Testis (tissue), 2 donors: ENCODE measurements at regions not wholly inside any gene's neighbourhood (a gene's known extent, or its start where the extent isn't known, plus 50 kb on each side); places are given as distances from the start of the nearest gene placed in this dataset.
"Not testable (repeated sequence)": the region's sequence is repeated elsewhere in the genome, so short reads cannot be mapped to it uniquely, and the experiment has no call there.

Experiments
- DNase-seq: peaks from one replicate; pipeline ENCODE4 v3.0.0-alpha.2; 2019
- H3K27ac ChIP-seq, 2 donors: fragments of 200-600 bp; sonication (generic); one replicate each; pipeline ENCODE4 v1.5.1; 2019
- H3K27me3 ChIP-seq: fragments of 200-600 bp; sonication (generic); one replicate; pipeline ENCODE4 v1.5.1; 2019
- H3K36me3 ChIP-seq: fragments of 200-600 bp; sonication (generic); one replicate; pipeline ENCODE4 v1.5.1; 2017; ENCODE audit warnings: low read depth; ENCODE audit errors: missing control alignments
- H3K4me1 ChIP-seq: fragments of 200-600 bp; sonication (generic); one replicate; pipeline ENCODE4 v1.5.1; 2019
- H3K4me3 ChIP-seq, 2 donors: fragments of 200-600 bp; sonication (generic); one replicate each; pipeline ENCODE4 v1.5.1; 2017 to 2019
- H3K9me3 ChIP-seq: fragments of 200-600 bp; sonication (generic); one replicate; pipeline ENCODE4 v1.5.1; 2017
- CTCF ChIP-seq, 3 experiments: fragments of 450-650 bp in 2 of 3; fragments of 200-600 bp in 1 of 3; sonication (generic) in 1 of 3; IDR thresholded peaks; one replicate each; pipeline ENCODE4 v1.5.1; 2016 to 2019; ENCODE audit warnings: antibody characterized with exemption in 3 of 3, mild to moderate bottlenecking in 2 of 3, moderate library complexity in 1 of 3
- POLR2A ChIP-seq: fragments of 450-650 bp; IDR thresholded peaks from one replicate; pipeline ENCODE4 v1.6.1; 2017; ENCODE audit warnings: antibody characterized with exemption, mild to moderate bottlenecking, moderate library complexity
- WGBS, 2 donors: methylation state at CpG; one replicate each; pipeline ENCODE4 v1.1.5; 2018; 5-methylcytosine and 5-hydroxymethylcytosine counted together
- intact Hi-C: fragments of 100-400 bp; cut with DNase I; formaldehyde crosslinking; loops from one replicate; pipeline ENCODE4 v1.15.1; 2023; ENCODE audit warnings: low total_unique reads

GRCh38 chr13:81562598-81562997 lies 1221.7 kb upstream of the SPRY2 start:
- 64 to 77% methylated on average over 2 of the region's 2 CpGs for WGBS, 2 donors
- Histone ChIP-seq H3K36me3 (no peaks in the 10 kb centered on the region), H3K9me3 (no peaks in the 10 kb centered on the region), H3K4me3 (no peak overlapping the region), H3K27ac (no peak overlapping the region), H3K4me1 (no peaks in the 10 kb centered on the region), H3K27me3 (no peaks in the 10 kb centered on the region)
- no peak for DNase-seq
- intact Hi-C loops = no loop called here
- TF ChIP-seq CTCF (IDR thresholded peaks at IDR 0.05) (no peak), POLR2A (no peak)

- no peak overlapping the region for H3K27ac ChIP-seq
- no peaks in the 10 kb centered on the region for H3K9me3 ChIP-seq
- no peaks in the 10 kb centered on the region for H3K27me3 ChIP-seq
- 48 to 82% methylated on average over 2 of the region's 2 CpGs for WGBS, 2 donors
- DNase-seq = no peak
- TF ChIP-seq POLR2A (no peak), CTCF (IDR thresholded peaks at IDR 0.05) (no peak)
- H3K4me1 ChIP-seq = no peaks in the 10 kb centered on the region
- no peak overlapping the region for H3K4me3 ChIP-seq
- intact Hi-C loops = no loop called here
- H3K36me3 ChIP-seq = no peaks in the 10 kb centered on the region
Observed at GRCh38 chr13:81551036-81551435, 1210.1 kb upstream of the SPRY2 start.

GRCh38 chr13:81546294-81546693 lies 1205.4 kb upstream of the SPRY2 start:
- 80 to 92% methylated on average over 2 of the region's 2 CpGs for WGBS, 2 donors

GRCh38 chr13:81540777-81541176 lies 1199.9 kb upstream of the SPRY2 start:
- Histone ChIP-seq H3K27me3 (no peaks in the 10 kb centered on the region), H3K36me3 (no peaks in the 10 kb centered on the region), H3K4me3 (no peak overlapping the region), H3K9me3 (no peaks in the 10 kb centered on the region), H3K27ac (no peak overlapping the region), H3K4me1 (no peaks in the 10 kb centered on the region)
- no peak for DNase-seq
- WGBS, 2 donors = 59 to 64% methylated on average over 1 of the region's 1 CpG
- intact Hi-C loops = no loop called here
- TF ChIP-seq POLR2A = no peak
- TF ChIP-seq CTCF (IDR thresholded peaks at IDR 0.05) = peak in 1 of 3 experiments; percentile 29

More at GRCh38 chr13:81546294-81546693, 1205.4 kb upstream of the SPRY2 start:
- H3K9me3 ChIP-seq, intact Hi-C loops, DNase-seq, H3K27me3 ChIP-seq, H3K4me1 ChIP-seq, H3K27ac ChIP-seq, H3K36me3 ChIP-seq, H3K4me3 ChIP-seq: not testable (repeated sequence)

- H3K9me3 ChIP-seq = no peaks in the 10 kb centered on the region
- WGBS, 2 donors = 40 to 55% methylated on average over 7 of the region's 7 CpGs
- intact Hi-C loops = no loop called here
Observed at GRCh38 chr13:81539643-81540150, 1198.8 kb upstream of the SPRY2 start.

More at GRCh38 chr13:81539643-81540150, 1198.8 kb upstream of the SPRY2 start:
- Histone ChIP-seq H3K36me3 (no peaks in the 10 kb centered on the region), H3K27ac (no peak overlapping the region), H3K4me1 (no peaks in the 10 kb centered on the region), H3K4me3 (no peak overlapping the region), H3K27me3 (no peaks in the 10 kb centered on the region)
- peak; percentile 39 for DNase-seq
- TF ChIP-seq POLR2A = no peak
- TF ChIP-seq CTCF (IDR thresholded peaks at IDR 0.05) = no peak
